ENCODE measurements at regions not wholly inside any gene's neighbourhood (a gene's known extent, or its start where the extent isn't known, plus 50 kb on each side); places are given as distances from the start of the nearest gene placed in this dataset.
"Not testable (repeated sequence)": the region's sequence is repeated elsewhere in the genome, so short reads cannot be mapped to it uniquely, and the experiment has no call there.

DNA sequence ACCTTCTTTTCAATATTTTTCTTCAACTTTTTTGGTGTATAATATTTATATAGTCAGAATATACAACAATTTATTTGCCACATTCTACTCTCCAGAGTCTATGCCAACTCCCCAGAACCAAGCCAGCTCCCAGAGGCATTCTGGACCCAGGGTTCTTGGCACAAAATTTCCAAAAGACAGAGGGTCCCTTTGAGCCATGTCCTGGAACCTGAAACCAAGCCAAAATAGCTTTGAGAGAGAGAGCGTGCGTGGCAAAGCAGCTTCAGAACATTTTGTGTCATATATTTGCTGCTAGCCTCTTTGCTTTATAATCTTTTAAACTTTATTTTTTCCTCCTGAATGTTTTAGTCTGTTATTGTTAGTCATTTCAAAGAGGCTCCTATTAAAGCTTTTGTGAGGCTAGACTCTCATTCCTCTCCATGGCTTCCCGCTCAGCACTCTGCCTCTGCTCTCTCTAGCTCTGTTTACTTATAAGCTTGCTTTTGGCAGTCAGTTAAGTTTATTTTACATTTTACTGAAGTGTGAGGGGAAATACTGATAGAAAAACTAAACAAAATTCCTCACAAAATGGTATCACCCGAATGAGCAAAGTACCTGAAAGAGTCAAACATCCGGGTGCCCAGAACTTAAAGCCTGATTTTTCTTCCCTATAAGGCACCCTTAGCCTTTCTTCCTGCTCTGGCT lies 605.1 kb upstream of the ID4 start:
- Histone ChIP-seq H3K27me3 (replicated peaks; ENCODE audit: insufficient read depth, low read length) (no peaks in the 10 kb centered on the region), H3F3A (ENCODE audit: insufficient read depth, low read length) (no peaks in the 10 kb centered on the region), H3K9me2 (replicated peaks; ENCODE audit: insufficient read depth, low read length) (no peaks in the 10 kb centered on the region), H3K4me1 (ENCODE audit: low read length) (no peaks in the 10 kb centered on the region), H3K27ac (ENCODE audit: low read length) (no peak overlapping the region), H3K4me3 (ENCODE audit: low read length) (no peak overlapping the region), H3K79me2 (ENCODE audit: low read length) (no peaks in the 10 kb centered on the region), H3K9me3 (replicated peaks; ENCODE audit: insufficient read depth, low read length) (no peaks in the 10 kb centered on the region), H3K4me2 (ENCODE audit: low read depth, low read length) (no peak overlapping the region), H4K20me1 (ENCODE audit: insufficient read depth, low read length) (no peaks in the 10 kb centered on the region), H3K36me3 (replicated peaks; ENCODE audit: insufficient read depth, low read length) (no peaks in the 10 kb centered on the region), H2AFZ (ENCODE audit: low read length) (no peak overlapping the region), H3K9ac (ENCODE audit: low read length) (no peak overlapping the region)
- TF ChIP-seq EZH2 (optimal IDR thresholded peaks at IDR 0.05; ENCODE audit: low read depth, low read length) (no peak), EZH2phosphoT487 (IDR thresholded peaks at IDR 0.05; ENCODE audit: low read length) (no peak)
- TF ChIP-seq, protein P1, sequence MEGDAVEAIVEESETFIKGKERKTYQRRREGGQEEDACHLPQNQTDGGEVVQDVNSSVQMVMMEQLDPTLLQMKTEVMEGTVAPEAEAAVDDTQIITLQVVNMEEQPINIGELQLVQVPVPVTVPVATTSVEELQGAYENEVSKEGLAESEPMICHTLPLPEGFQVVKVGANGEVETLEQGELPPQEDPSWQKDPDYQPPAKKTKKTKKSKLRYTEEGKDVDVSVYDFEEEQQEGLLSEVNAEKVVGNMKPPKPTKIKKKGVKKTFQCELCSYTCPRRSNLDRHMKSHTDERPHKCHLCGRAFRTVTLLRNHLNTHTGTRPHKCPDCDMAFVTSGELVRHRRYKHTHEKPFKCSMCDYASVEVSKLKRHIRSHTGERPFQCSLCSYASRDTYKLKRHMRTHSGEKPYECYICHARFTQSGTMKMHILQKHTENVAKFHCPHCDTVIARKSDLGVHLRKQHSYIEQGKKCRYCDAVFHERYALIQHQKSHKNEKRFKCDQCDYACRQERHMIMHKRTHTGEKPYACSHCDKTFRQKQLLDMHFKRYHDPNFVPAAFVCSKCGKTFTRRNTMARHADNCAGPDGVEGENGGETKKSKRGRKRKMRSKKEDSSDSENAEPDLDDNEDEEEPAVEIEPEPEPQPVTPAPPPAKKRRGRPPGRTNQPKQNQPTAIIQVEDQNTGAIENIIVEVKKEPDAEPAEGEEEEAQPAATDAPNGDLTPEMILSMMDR (IDR thresholded peaks at IDR 0.05; ENCODE audit: low read length) = no peak
- no peak for DNase-seq

DNA sequence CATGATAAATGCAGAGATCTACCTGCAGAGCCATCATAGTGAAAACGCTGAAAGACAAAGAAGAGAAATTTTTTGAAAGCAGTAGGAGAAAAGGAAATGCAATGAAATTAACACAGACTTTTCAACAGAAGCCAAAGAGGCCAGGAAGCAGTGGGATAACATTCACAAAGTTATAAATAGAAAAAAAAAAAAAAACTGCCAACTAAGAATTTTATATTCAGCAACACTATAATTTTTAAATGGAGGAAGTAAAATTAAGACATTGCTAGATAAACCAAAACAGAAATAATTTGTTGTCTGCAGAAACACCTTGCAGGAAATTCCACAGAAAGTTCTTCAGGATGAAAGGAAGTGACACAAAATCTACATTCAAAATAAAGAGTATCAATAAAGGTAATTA lies 591.5 kb upstream of the ID4 start:
- Histone ChIP-seq H3K27ac (ENCODE audit: low read length) (no peak overlapping the region), H3K79me2 (ENCODE audit: low read length) (no peaks in the 10 kb centered on the region), H3F3A (ENCODE audit: insufficient read depth, low read length) (no peaks in the 10 kb centered on the region), H3K4me2 (ENCODE audit: low read depth, low read length) (no peak overlapping the region), H3K4me1 (ENCODE audit: low read length) (no peaks in the 10 kb centered on the region), H2AFZ (ENCODE audit: low read length) (no peak overlapping the region), H3K4me3 (ENCODE audit: low read length) (no peak overlapping the region), H3K27me3 (replicated peaks; ENCODE audit: insufficient read depth, low read length) (no peaks in the 10 kb centered on the region), H3K36me3 (replicated peaks; ENCODE audit: insufficient read depth, low read length) (no peaks in the 10 kb centered on the region), H3K9me2 (replicated peaks; ENCODE audit: insufficient read depth, low read length) (no peaks in the 10 kb centered on the region), H4K20me1 (ENCODE audit: insufficient read depth, low read length) (no peaks in the 10 kb centered on the region), H3K9me3 (replicated peaks; ENCODE audit: insufficient read depth, low read length) (no peaks in the 10 kb centered on the region), H3K9ac (ENCODE audit: low read length) (no peak overlapping the region)
- DNase-seq = no peak
- no peak for TF ChIP-seq EZH2phosphoT487 (IDR thresholded peaks at IDR 0.05; ENCODE audit: low read length)

DNA sequence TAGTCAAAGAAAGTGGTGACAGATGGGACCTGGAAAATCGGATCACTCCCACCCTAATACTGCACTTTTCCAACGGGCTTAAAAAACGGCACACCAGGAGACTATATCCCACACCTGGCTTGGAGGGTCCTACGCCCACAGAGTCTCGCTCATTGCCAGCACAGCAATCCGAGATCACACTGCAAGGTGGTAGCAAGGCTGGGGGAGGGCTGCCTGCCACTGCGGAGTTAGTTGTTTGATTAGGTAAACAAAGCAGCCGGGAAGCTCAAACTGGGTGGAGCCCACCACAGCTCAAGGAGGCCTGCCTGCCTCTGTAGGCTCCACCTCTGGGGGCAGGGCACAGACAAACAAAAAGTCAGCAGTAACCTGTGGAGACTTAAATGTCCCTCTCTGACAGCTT lies 590.0 kb upstream of the ID4 start:
- not testable (repeated sequence) for H3K79me2 ChIP-seq (ENCODE audit: low read length); H2AFZ ChIP-seq (ENCODE audit: low read length); H3K9ac ChIP-seq (ENCODE audit: low read length); DNase-seq; H3K27ac ChIP-seq (ENCODE audit: low read length); H3K4me1 ChIP-seq (ENCODE audit: low read length); H3F3A ChIP-seq (ENCODE audit: insufficient read depth, low read length); H3K36me3 ChIP-seq (replicated peaks; ENCODE audit: insufficient read depth, low read length); H3K4me3 ChIP-seq (ENCODE audit: low read length); H4K20me1 ChIP-seq (ENCODE audit: insufficient read depth, low read length); H3K4me2 ChIP-seq (ENCODE audit: low read depth, low read length); H3K27me3 ChIP-seq (replicated peaks; ENCODE audit: insufficient read depth, low read length); H3K9me3 ChIP-seq (replicated peaks; ENCODE audit: insufficient read depth, low read length); H3K9me2 ChIP-seq (replicated peaks; ENCODE audit: insufficient read depth, low read length)

DNA sequence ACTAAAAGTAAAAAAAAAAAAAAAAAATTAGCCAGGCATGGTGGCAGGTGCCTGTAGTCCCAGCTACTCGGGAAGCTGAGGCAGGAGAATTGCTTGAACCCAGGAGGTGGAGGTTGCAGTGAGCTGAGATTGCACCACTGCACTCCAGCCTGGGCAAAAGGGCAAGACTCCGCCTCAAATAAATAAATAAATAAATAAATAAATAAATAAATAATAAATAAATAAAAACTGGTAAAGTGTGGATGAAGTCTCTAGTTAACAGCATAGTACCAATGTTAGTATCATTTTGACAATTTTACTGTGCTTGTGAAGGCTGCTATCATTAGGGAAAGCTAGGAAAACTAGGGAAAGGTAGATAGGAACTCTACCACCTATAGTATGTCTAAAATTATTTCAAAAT lies 581.0 kb upstream of the ID4 start:
- H3K36me3 ChIP-seq (replicated peaks; ENCODE audit: insufficient read depth, low read length); H2AFZ ChIP-seq (ENCODE audit: low read length); H3K27ac ChIP-seq (ENCODE audit: low read length); H3K27me3 ChIP-seq (replicated peaks; ENCODE audit: insufficient read depth, low read length); H3F3A ChIP-seq (ENCODE audit: insufficient read depth, low read length); DNase-seq; H3K4me1 ChIP-seq (ENCODE audit: low read length); H3K9me3 ChIP-seq (replicated peaks; ENCODE audit: insufficient read depth, low read length); H3K9ac ChIP-seq (ENCODE audit: low read length); H3K9me2 ChIP-seq (replicated peaks; ENCODE audit: insufficient read depth, low read length); H4K20me1 ChIP-seq (ENCODE audit: insufficient read depth, low read length); H3K4me2 ChIP-seq (ENCODE audit: low read depth, low read length); H3K4me3 ChIP-seq (ENCODE audit: low read length); H3K79me2 ChIP-seq (ENCODE audit: low read length): not testable (repeated sequence)

DNA sequence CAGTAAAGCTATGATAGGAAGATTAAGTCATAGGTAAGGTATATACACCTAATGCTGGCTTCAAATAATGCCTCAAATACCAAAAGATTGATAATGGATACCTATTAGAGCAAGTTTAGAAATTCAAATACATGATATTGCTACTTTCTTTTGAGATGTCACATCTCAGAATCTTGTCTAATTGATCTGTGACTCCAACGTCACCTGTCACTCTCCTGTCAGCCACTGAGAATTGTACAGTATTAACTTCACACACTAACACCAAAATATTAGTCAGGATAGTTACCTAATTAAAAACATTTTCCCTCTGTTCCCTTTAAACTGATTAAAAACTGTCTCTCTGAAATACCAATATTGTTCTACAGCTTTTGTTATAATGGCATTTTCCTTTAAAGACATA lies 575.5 kb upstream of the ID4 start:
- no peaks in the 10 kb centered on the region for H3K36me3 ChIP-seq (replicated peaks; ENCODE audit: insufficient read depth, low read length)
- DNase-seq = no peak
- no peak overlapping the region for H3K27ac ChIP-seq (ENCODE audit: low read length)
- no peaks in the 10 kb centered on the region for H4K20me1 ChIP-seq (ENCODE audit: insufficient read depth, low read length)
- H3K9me2 ChIP-seq (replicated peaks; ENCODE audit: insufficient read depth, low read length) = no peaks in the 10 kb centered on the region
- no peak overlapping the region for H2AFZ ChIP-seq (ENCODE audit: low read length)
- no peaks in the 10 kb centered on the region for H3K9me3 ChIP-seq (replicated peaks; ENCODE audit: insufficient read depth, low read length)
- H3F3A ChIP-seq (ENCODE audit: insufficient read depth, low read length) = no peaks in the 10 kb centered on the region
- H3K4me2 ChIP-seq (ENCODE audit: low read depth, low read length) = no peak overlapping the region
- no peaks in the 10 kb centered on the region for H3K27me3 ChIP-seq (replicated peaks; ENCODE audit: insufficient read depth, low read length)
- H3K4me1 ChIP-seq (ENCODE audit: low read length) = no peaks in the 10 kb centered on the region
- TF ChIP-seq EZH2phosphoT487 (IDR thresholded peaks at IDR 0.05; ENCODE audit: low read length) (no peak), EZH2 (optimal IDR thresholded peaks at IDR 0.05; ENCODE audit: low read depth, low read length) (no peak)
- TF ChIP-seq, protein P1 (IDR thresholded peaks at IDR 0.05; ENCODE audit: low read length) = no peak
- no peaks in the 10 kb centered on the region for H3K79me2 ChIP-seq (ENCODE audit: low read length)
- no peak overlapping the region for H3K4me3 ChIP-seq (ENCODE audit: low read length)
- H3K9ac ChIP-seq (ENCODE audit: low read length) = no peak overlapping the region

Data from MM.1S (cell line).